WTC11 (cell line): ENCODE measurements at regions not wholly inside any gene's neighbourhood (a gene's known extent, or its start where the extent isn't known, plus 50 kb on each side); places are given as distances from the start of the nearest gene placed in this dataset.

Source experiments
- ATAC-seq: fragments of 200-7000 bp; cut with Tn5 transposase; 2 replicates; pipeline ENCODE4 v1.10.0; 2021; ENCODE audit warnings: mild to moderate bottlenecking, moderate library complexity
- CTCF ChIA-PET: fragments of 300-600 bp; sonication (Branson Sonifier 250); formaldehyde crosslinking; loops from one replicate; lab custom pipeline; 2021; ENCODE audit warnings: antibody characterized with exemption; lab: Charles Lee
- POLR2A ChIA-PET: fragments of 350-600 bp; sonication (Branson Sonifier 250); formaldehyde crosslinking; loops from one replicate; lab custom pipeline; 2021; ENCODE audit warnings: antibody characterized with exemption; lab: Charles Lee
- DNase-seq: peaks from one replicate; pipeline ENCODE4 v3.0.0; 2021; ENCODE audit warnings: low spot score
- H3K27ac Mint-ChIP-seq: 2 replicates; pipeline ENCODE4 v1.8.0; 2021; ENCODE audit warnings: mixed read lengths
- H3K27me3 Mint-ChIP-seq: 2 replicates; pipeline ENCODE4 v1.8.0; 2021; ENCODE audit warnings: low read depth, mild to moderate bottlenecking, moderate library complexity, mixed read lengths
- H3K36me3 Mint-ChIP-seq: 2 replicates; pipeline ENCODE4 v1.8.0; 2021; ENCODE audit warnings: mixed read lengths
- H3K4me1 Mint-ChIP-seq: 2 replicates; pipeline ENCODE4 v1.8.0; 2022; ENCODE audit warnings: mixed read lengths
- H3K4me3 Mint-ChIP-seq: 2 replicates; pipeline ENCODE4 v1.8.0; 2021; ENCODE audit warnings: mild to moderate bottlenecking, moderate library complexity, mixed read lengths
- H3K9me3 Mint-ChIP-seq: 2 replicates; pipeline ENCODE4 v1.8.0; 2021; ENCODE audit warnings: mixed read lengths
- AFF4 ChIP-seq: sonication (generic); formaldehyde crosslinking; IDR thresholded peaks from 2 replicates; pipeline ENCODE4 v1.8.1; 2023; ENCODE audit warnings: mild to moderate bottlenecking, missing genetic modification reagents, borderline replicate concordance
- AR ChIP-seq: fragments of 250-450 bp; sonication (Bioruptor Pico); IDR thresholded peaks from 2 replicates; pipeline ENCODE4 v1.9.0; 2021; ENCODE audit warnings: mild to moderate bottlenecking
- ATF3 ChIP-seq: sonication (generic); formaldehyde crosslinking; conservative IDR thresholded peaks from 2 replicates; pipeline ENCODE4 v1.8.1; 2022; ENCODE audit warnings: mild to moderate bottlenecking, missing genetic modification reagents
- CREM ChIP-seq: sonication (generic); formaldehyde crosslinking; IDR thresholded peaks from 2 replicates; pipeline ENCODE4 v1.8.1; 2022; ENCODE audit warnings: mild to moderate bottlenecking, missing genetic modification reagents, moderate library complexity
- CTCF ChIP-seq: fragments of 200-600 bp; IDR thresholded peaks from 2 replicates; pipeline ENCODE4 v1.8.0; 2022; ENCODE audit warnings: antibody characterized with exemption
- ELF4 ChIP-seq: sonication (generic); formaldehyde crosslinking; IDR thresholded peaks from 2 replicates; pipeline ENCODE4 v1.8.1; 2022; ENCODE audit warnings: low read depth, mild to moderate bottlenecking, moderate library complexity, missing genetic modification reagents
- FOXP4 ChIP-seq: sonication (generic); formaldehyde crosslinking; IDR thresholded peaks from 2 replicates; pipeline ENCODE4 v1.8.0; 2022; ENCODE audit warnings: mild to moderate bottlenecking, missing genetic modification reagents
- GRHL2 ChIP-seq: fragments of 250-450 bp; sonication (Bioruptor Pico); IDR thresholded peaks from 2 replicates; pipeline ENCODE4 v1.8.0; 2022; ENCODE audit warnings: mild to moderate bottlenecking, moderate library complexity; ENCODE audit not compliant: insufficient replicate concordance, severe bottlenecking
- IRF1 ChIP-seq: sonication (generic); formaldehyde crosslinking; IDR thresholded peaks from 2 replicates; pipeline ENCODE4 v1.8.0; 2023; ENCODE audit warnings: missing genetic modification reagents
- MYBL2 ChIP-seq: sonication (generic); formaldehyde crosslinking; IDR thresholded peaks from 2 replicates; pipeline ENCODE4 v1.8.1; 2023; ENCODE audit warnings: mild to moderate bottlenecking, moderate library complexity, missing genetic modification reagents
- USF2 ChIP-seq: sonication (generic); formaldehyde crosslinking; IDR thresholded peaks from 2 replicates; pipeline ENCODE4 v1.8.1; 2023; ENCODE audit warnings: mild to moderate bottlenecking, missing genetic modification reagents, moderate library complexity
- ZNF219 ChIP-seq: sonication (generic); formaldehyde crosslinking; IDR thresholded peaks from 2 replicates; pipeline ENCODE4 v1.8.0; 2023; ENCODE audit warnings: missing genetic modification reagents, mild to moderate bottlenecking, borderline replicate concordance
- ZNF232 ChIP-seq: sonication (generic); formaldehyde crosslinking; IDR thresholded peaks from 2 replicates; pipeline ENCODE4 v1.8.0; 2022; ENCODE audit warnings: mild to moderate bottlenecking, missing genetic modification reagents
- ZNF281 ChIP-seq: sonication (generic); formaldehyde crosslinking; IDR thresholded peaks from 2 replicates; pipeline ENCODE4 v1.8.0; 2023; ENCODE audit warnings: mild to moderate bottlenecking, missing genetic modification reagents
- ZNF317 ChIP-seq: sonication (generic); formaldehyde crosslinking; IDR thresholded peaks from 2 replicates; pipeline ENCODE4 v1.8.1; 2023; ENCODE audit warnings: low read depth, mild to moderate bottlenecking, moderate library complexity, missing genetic modification reagents, borderline replicate concordance
- ZSCAN18 ChIP-seq: fragments of 250-450 bp; sonication (Bioruptor Pico); IDR thresholded peaks from 2 replicates; pipeline ENCODE4 v2.1.2; 2022; ENCODE audit warnings: mild to moderate bottlenecking, moderate library complexity

GRCh38 chr7:17404006-17404405 is 105.6 kb downstream of the AHR start (continued):
- no peak for TF ChIP-seq IRF1 (CRISPR knock-in tag)
- TF ChIP-seq GRHL2 = no peak
- no peak for TF ChIP-seq ZNF281
- TF ChIP-seq ZNF219 (CRISPR knock-in tag) = no peak
- TF ChIP-seq, all 79 proteins: peak for 0

GRCh38 chr7:17405786-17406185 is 107.3 kb downstream of the AHR start:
- ATAC-seq = no peak
- POLR2A ChIA-PET = no interaction called here
- Mint-ChIP-seq H3K36me3 (no peaks in the 10 kb centered on the region), H3K4me1 (no peaks in the 10 kb centered on the region), H3K9me3 (no peaks in the 10 kb centered on the region), H3K4me3 (no peak overlapping the region), H3K27ac (no peak overlapping the region), H3K27me3 (no peaks in the 10 kb centered on the region)
- CTCF ChIA-PET = no interaction called here
- no peak for DNase-seq
- no peak for TF ChIP-seq AR (CRISPR knock-in tag)
- no peak for TF ChIP-seq USF2 (CRISPR knock-in tag)
- no peak for TF ChIP-seq ZSCAN18 (CRISPR knock-in tag)
- no peak for TF ChIP-seq IRF1 (CRISPR knock-in tag)
- TF ChIP-seq CTCF = no peak
- no peak for TF ChIP-seq CREM (CRISPR knock-in tag)
- TF ChIP-seq AFF4 (CRISPR knock-in tag) = no peak
- no peak for TF ChIP-seq ATF3
- no peak for TF ChIP-seq MYBL2 (CRISPR knock-in tag)
- TF ChIP-seq ZNF232 = no peak
- TF ChIP-seq ZNF317 (CRISPR knock-in tag) = no peak
- no peak for TF ChIP-seq FOXP4
- TF ChIP-seq ELF4 (CRISPR knock-in tag) = no peak
